ENCODE measurements at regions not wholly inside any gene's neighbourhood (a gene's known extent, or its start where the extent isn't known, plus 50 kb on each side); places are given as distances from the start of the nearest gene placed in this dataset.

GRCh38 chr5:163369776-163370385 is 67.5 kb upstream of the CCNG1 start:
- no peak for TF ChIP-seq CTCF (conservative IDR thresholded peaks at IDR 0.05)

More at GRCh38 chr5:163369776-163370385, 67.5 kb upstream of the CCNG1 start:
- Histone ChIP-seq H3K79me1 (ENCODE audit: insufficient read depth, low read depth, low read length, poor library complexity, severe bottlenecking) (no peaks in the 10 kb centered on the region), H2AFZ (ENCODE audit: low read length) (no peak overlapping the region), H3K18ac (ENCODE audit: insufficient read length, low read depth, low read length) (no peak overlapping the region), H3K23ac (ENCODE audit: insufficient read length, low read depth, low read length) (no peak overlapping the region), H2BK12ac (ENCODE audit: insufficient read length, low read depth, low read length) (no peak overlapping the region), H4K8ac (replicated peaks; ENCODE audit: insufficient read length, low read depth, low read length) (no peak overlapping the region), H3K9me3 (ENCODE audit: control insufficient read depth, low read depth, low read length) (peaks cover 4% of the 10 kb centered on the region), H2AK5ac (ENCODE audit: insufficient read length, low read length) (no peak overlapping the region), H3K56ac (ENCODE audit: insufficient read length, low read depth, low read length) (no peak overlapping the region), H3K79me2 (ENCODE audit: insufficient read depth, low read length) (no peaks in the 10 kb centered on the region), H2BK5ac (ENCODE audit: insufficient read length, low read length) (no peak overlapping the region), H3K4me2 (ENCODE audit: insufficient read depth, insufficient read length, low read length) (no peak overlapping the region), H2BK20ac (ENCODE audit: low read depth, low read length, poor library complexity, severe bottlenecking) (no peak overlapping the region), H3K14ac (ENCODE audit: insufficient read depth, low read length) (no peak overlapping the region), H3K23me2 (ENCODE audit: insufficient read length, low read depth, low read length, poor library complexity, severe bottlenecking) (no peaks in the 10 kb centered on the region), H4K20me1 (ENCODE audit: control insufficient read depth, insufficient read depth, insufficient read length) (no peaks in the 10 kb centered on the region), H4K91ac (ENCODE audit: insufficient read length, low read depth, low read length) (no peak overlapping the region), H2BK15ac (ENCODE audit: low read depth, low read length) (no peak overlapping the region), H3K27me3 (ENCODE audit: insufficient read depth, low read length) (no peaks in the 10 kb centered on the region), H3K4ac (ENCODE audit: low read depth, low read length) (no peak overlapping the region), H3K4me1 (ENCODE audit: insufficient read depth, low read length) (no peaks in the 10 kb centered on the region), H3K9ac (ENCODE audit: extremely low read depth, insufficient read length, low read length) (no peak overlapping the region), H3K27ac (ENCODE audit: insufficient read length, low read depth, low read length) (no peak overlapping the region), H3T11ph (ENCODE audit: low read length) (no peak overlapping the region), H2BK120ac (ENCODE audit: low read depth, low read length, poor library complexity, severe bottlenecking) (no peak overlapping the region), H4K5ac (ENCODE audit: insufficient read length, low read depth, low read length) (no peak overlapping the region)
- DNase-seq, result no peak
- no peaks in the 10 kb centered on the region for H3K27me3 Mint-ChIP-seq (ENCODE audit: low read depth)
- H3K4me3 Mint-ChIP-seq, result no peak overlapping the region
- peaks cover 4 to 5% of the 10 kb centered on the region in 2 experiments; a peak in 4 of 5 replicates for H3K9me3 Mint-ChIP-seq
- H3K4me1 Mint-ChIP-seq, result peaks cover 12 to 15% of the 10 kb centered on the region in 2 experiments
- WGBS (ENCODE audit: extremely low coverage, insufficient read length, low lambda C conversion rate), result no CpG with 5 or more reads among the region's 1 CpG
- no peak overlapping the region for H3K27ac Mint-ChIP-seq
- H3K36me3 Mint-ChIP-seq (ENCODE audit: insufficient read depth in 1 of 3, low read depth in 3 of 3), result peaks cover 3 to 10% (median 4%) of the 10 kb centered on the region in 3 experiments; a peak in 6 of 7 replicates
